A673 (cell line): ENCODE measurements at regions not wholly inside any gene's neighbourhood (a gene's known extent, or its start where the extent isn't known, plus 50 kb on each side); places are given as distances from the start of the nearest gene placed in this dataset.

Experiments
- BruUV-seq: library from RNA; stranded (reverse); fragments of 400-500 nt; replicated peaks from 2 replicates; lab custom pipeline; 2021; lab: Mats Ljungman, UMichigan
- CTCF ChIA-PET: fragments of 300-600 bp; sonication (Branson Sonifier 250); formaldehyde crosslinking; loops from one replicate; lab custom pipeline; 2022; ENCODE audit warnings: antibody characterized with exemption; lab: Charles Lee
- POLR2A ChIA-PET: fragments of 300-600 bp; sonication (Branson Sonifier 250); formaldehyde crosslinking; loops from one replicate; lab custom pipeline; 2022; ENCODE audit warnings: antibody characterized with exemption; ENCODE audit not compliant: low non-redundant PET; lab: Charles Lee
- DNase-seq: peaks from one replicate; pipeline ENCODE4 v3.0.0-alpha.2; 2015; ENCODE audit warnings: low spot score
- H3K27ac ChIP-seq: fragments of 200-600 bp; sonication (generic); 2 replicates; pipeline ENCODE4 v1.5.1; 2016; ENCODE audit warnings: mixed run types, low read depth, mild to moderate bottlenecking, mixed read lengths, antibody characterized with exemption, low read length; ENCODE audit not compliant: poor library complexity, severe bottlenecking
- H3K27me3 ChIP-seq: fragments of 200-600 bp; sonication (generic); replicated peaks from 2 replicates; pipeline ENCODE4 v1.6.1; 2017; ENCODE audit warnings: mixed run types, low read depth, mild to moderate bottlenecking, mixed read lengths, antibody characterized with exemption, low read length; ENCODE audit not compliant: insufficient read depth, poor library complexity
- H3K36me3 ChIP-seq: fragments of 200-600 bp; sonication (generic); 2 replicates; pipeline ENCODE4 v1.6.1; 2016; ENCODE audit warnings: mixed run types, mild to moderate bottlenecking, mixed read lengths, antibody characterized with exemption, low read length; ENCODE audit not compliant: insufficient read depth, poor library complexity, severe bottlenecking
- H3K4me1 ChIP-seq: fragments of 200-600 bp; sonication (generic); 2 replicates; pipeline ENCODE4 v1.6.1; 2017; ENCODE audit warnings: mixed run types, mild to moderate bottlenecking, mixed read lengths, antibody characterized with exemption, low read length; ENCODE audit not compliant: insufficient read depth, poor library complexity, severe bottlenecking
- H3K4me3 ChIP-seq: fragments of 200-600 bp; sonication (generic); 2 replicates; pipeline ENCODE4 v1.5.1; 2016; ENCODE audit warnings: low read depth, mixed run types, mild to moderate bottlenecking, mixed read lengths, low read length; ENCODE audit not compliant: poor library complexity, severe bottlenecking
- H3K9me3 ChIP-seq: fragments of 200-600 bp; sonication (generic); 2 replicates; pipeline ENCODE4 v1.6.1; 2016; ENCODE audit warnings: mixed run types, low read depth, mild to moderate bottlenecking, mixed read lengths, antibody characterized with exemption, low read length; ENCODE audit not compliant: poor library complexity, severe bottlenecking
- CTCF ChIP-seq: fragments of 300-800, 200-600 bp; sonication (generic); conservative IDR thresholded peaks from 2 replicates; pipeline ENCODE4 v1.5.1; 2017; ENCODE audit warnings: low read depth, mild to moderate bottlenecking, antibody characterized with exemption, low read length, moderate library complexity, mixed read lengths
- EZH2 ChIP-seq: fragments of 200-600 bp; sonication (generic); IDR thresholded peaks from 2 replicates; pipeline ENCODE4 v1.6.1; 2017; ENCODE audit warnings: borderline replicate concordance, low read depth, mild to moderate bottlenecking, mixed read lengths, antibody characterized with exemption, low read length; ENCODE audit not compliant: poor library complexity, severe bottlenecking
- intact Hi-C: fragments of 100-400 bp; cut with micrococcal nuclease; formaldehyde crosslinking; loops from one replicate; pipeline ENCODE4 v1.10.0; 2022; ENCODE audit not compliant: unreplicated experiment

- no peak for DNase-seq
- Histone ChIP-seq H3K27ac (no peak overlapping the region), H3K27me3 (no peaks in the 10 kb centered on the region), H3K36me3 (no peaks in the 10 kb centered on the region), H3K4me1 (no peaks in the 10 kb centered on the region), H3K4me3 (no peak overlapping the region), H3K9me3 (peaks cover 42% of the 10 kb centered on the region)
- no TSS peak for BruUV-seq
- ChIA-PET CTCF (no interaction called here), POLR2A (no interaction called here)
- TF ChIP-seq EZH2 (no peak), CTCF (no peak)
- intact Hi-C loops, result no loop called here
Observed at GRCh38 chr5:2433086-2433485, 318.4 kb downstream of the IRX2 start.

GRCh38 chr5:2432076-2432920 lies 319.2 kb downstream of the IRX2 start:
- Histone ChIP-seq H3K36me3 (no peaks in the 10 kb centered on the region), H3K4me3 (no peak overlapping the region), H3K9me3 (peaks cover 35% of the 10 kb centered on the region), H3K4me1 (no peaks in the 10 kb centered on the region), H3K27ac (no peak overlapping the region), H3K27me3 (no peaks in the 10 kb centered on the region)
- ChIA-PET CTCF (no interaction called here), POLR2A (no interaction called here)
- no TSS peak for BruUV-seq
- TF ChIP-seq EZH2, result no peak
- TF ChIP-seq CTCF, result no peak
- DNase-seq, result no peak
- intact Hi-C loops, result no loop called here

GRCh38 chr5:2430606-2431005 lies 320.9 kb downstream of the IRX2 start:
- no peak for TF ChIP-seq EZH2
- no peak for TF ChIP-seq CTCF
- no peaks in the 10 kb centered on the region for H3K4me1 ChIP-seq
- H3K27ac ChIP-seq, result no peak overlapping the region
- no peak for DNase-seq
- H3K4me3 ChIP-seq, result no peak overlapping the region
- intact Hi-C loops, result no loop called here
- BruUV-seq, result no TSS peak
- ChIA-PET CTCF (no interaction called here), POLR2A (no interaction called here)
- H3K27me3 ChIP-seq, result no peaks in the 10 kb centered on the region
- peaks cover 41% of the 10 kb centered on the region for H3K9me3 ChIP-seq
- H3K36me3 ChIP-seq, result no peaks in the 10 kb centered on the region
